Uterus (tissue), 2 donors: ENCODE measurements at regions not wholly inside any gene's neighbourhood (a gene's known extent, or its start where the extent isn't known, plus 50 kb on each side); places are given as distances from the start of the nearest gene placed in this dataset.

Experiments used
- POLR2A ChIP-seq, 2 donors: fragments of 450-650 bp; IDR thresholded peaks; one replicate each; pipeline ENCODE4 v1.6.1; 2016; ENCODE audit warnings: antibody characterized with exemption in 2 of 2, mild to moderate bottlenecking in 1 of 2, moderate library complexity in 1 of 2
- TF ChIP-seq, protein P1 (sequence below), 4 experiments: fragments of 200-600 bp in 2 of 4; fragments of 450-650 bp in 2 of 4; sonication (generic) in 2 of 4; IDR thresholded peaks; one replicate each; pipeline ENCODE4 v1.5.1; 2016 to 2019; ENCODE audit warnings: antibody characterized with exemption in 4 of 4, mild to moderate bottlenecking in 2 of 4, moderate library complexity in 1 of 4

DNA sequence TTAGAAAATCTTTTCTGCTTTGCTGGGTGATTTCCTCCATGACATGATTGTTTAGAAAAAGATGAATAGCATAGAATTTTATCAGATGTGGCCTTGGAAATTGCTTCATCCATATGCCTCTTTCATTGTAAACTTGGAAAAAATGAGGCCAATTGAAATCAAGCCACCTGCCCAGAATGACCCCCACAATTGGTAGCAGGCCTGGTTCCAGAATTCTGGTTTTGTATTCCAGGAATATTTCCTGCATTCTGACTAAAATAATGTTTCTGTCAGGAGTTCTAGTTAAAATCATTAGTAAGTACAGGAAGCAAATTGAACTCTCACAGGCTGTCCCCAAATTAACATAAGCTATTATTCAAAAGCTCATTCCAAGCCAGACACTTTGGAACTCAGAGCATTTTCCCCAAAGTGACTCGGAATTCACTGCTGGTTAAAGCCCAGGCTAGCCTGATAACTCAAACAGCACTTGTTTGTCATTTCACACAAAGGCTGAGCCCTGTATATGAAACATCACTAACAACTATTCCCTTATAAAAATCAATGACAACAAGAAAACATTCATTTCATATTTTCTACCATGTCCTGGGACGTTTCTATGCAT is 75.1 kb upstream of the ADCY2 start:
- no peak for TF ChIP-seq POLR2A (IDR thresholded peaks at IDR 0.05)
- TF ChIP-seq, protein P1, sequence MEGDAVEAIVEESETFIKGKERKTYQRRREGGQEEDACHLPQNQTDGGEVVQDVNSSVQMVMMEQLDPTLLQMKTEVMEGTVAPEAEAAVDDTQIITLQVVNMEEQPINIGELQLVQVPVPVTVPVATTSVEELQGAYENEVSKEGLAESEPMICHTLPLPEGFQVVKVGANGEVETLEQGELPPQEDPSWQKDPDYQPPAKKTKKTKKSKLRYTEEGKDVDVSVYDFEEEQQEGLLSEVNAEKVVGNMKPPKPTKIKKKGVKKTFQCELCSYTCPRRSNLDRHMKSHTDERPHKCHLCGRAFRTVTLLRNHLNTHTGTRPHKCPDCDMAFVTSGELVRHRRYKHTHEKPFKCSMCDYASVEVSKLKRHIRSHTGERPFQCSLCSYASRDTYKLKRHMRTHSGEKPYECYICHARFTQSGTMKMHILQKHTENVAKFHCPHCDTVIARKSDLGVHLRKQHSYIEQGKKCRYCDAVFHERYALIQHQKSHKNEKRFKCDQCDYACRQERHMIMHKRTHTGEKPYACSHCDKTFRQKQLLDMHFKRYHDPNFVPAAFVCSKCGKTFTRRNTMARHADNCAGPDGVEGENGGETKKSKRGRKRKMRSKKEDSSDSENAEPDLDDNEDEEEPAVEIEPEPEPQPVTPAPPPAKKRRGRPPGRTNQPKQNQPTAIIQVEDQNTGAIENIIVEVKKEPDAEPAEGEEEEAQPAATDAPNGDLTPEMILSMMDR (IDR thresholded peaks at IDR 0.05) = no peak
